GM21529 (cell line): ENCODE measurements at regions not wholly inside any gene's neighbourhood (a gene's known extent, or its start where the extent isn't known, plus 50 kb on each side); places are given as distances from the start of the nearest gene placed in this dataset.
"Not testable (repeated sequence)": the region's sequence is repeated elsewhere in the genome, so short reads cannot be mapped to it uniquely, and the experiment has no call there.

Experiments
- ATAC-seq: cut with Tn5 transposase; IDR thresholded peaks from one replicate; pipeline ENCODE4 v1.9.1; 2021; ENCODE audit not compliant: unreplicated experiment

- ATAC-seq, result no peak
Observed at GRCh38 chr18:54662986-54663385, 71.9 kb downstream of the DYNAP start.

DNA sequence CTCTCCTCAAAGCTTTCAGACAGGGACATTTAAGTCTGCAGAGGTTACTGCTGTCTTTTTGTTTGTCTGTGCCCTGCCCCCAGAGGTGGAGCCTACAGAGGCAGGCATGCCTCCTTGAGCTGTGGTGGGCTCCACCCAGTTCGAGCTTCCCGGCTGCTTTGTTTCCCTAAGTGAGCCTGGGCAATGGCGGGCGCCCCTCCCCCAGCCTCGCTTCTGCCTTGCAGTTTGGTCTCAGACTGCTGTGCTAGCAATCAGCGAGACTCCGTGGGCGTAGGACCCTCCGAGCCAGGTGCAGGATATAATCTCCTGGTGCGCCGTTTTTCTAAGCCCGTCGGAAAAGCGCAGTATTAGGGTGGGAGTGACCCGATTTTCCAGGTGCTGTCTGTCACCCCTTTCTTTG, 78.7 kb downstream of the DYNAP start:
- ATAC-seq, result not testable (repeated sequence)

- ATAC-seq, result no peak
Observed at GRCh38 chr18:54671291-54671881, 80.3 kb downstream of the DYNAP start.

DNA sequence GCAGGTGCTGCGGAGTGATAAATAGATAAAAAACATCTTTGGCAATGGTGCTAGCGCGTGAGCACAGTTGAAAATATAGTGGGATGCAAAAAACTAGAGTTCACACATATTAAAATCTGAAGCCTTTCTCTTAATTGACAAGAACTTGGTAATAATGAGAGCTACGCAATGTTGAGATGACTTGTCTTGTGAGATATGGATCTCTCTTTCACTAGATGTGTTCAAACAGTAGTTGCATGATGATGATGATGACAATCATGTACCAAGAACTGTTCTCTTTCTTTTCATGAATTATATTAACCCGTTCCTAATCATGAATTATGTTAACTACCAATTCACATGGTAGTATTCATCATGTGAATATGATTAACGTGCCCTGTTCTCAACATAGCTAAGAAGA, 81.1 kb downstream of the DYNAP start:
- no peak for ATAC-seq

DNA sequence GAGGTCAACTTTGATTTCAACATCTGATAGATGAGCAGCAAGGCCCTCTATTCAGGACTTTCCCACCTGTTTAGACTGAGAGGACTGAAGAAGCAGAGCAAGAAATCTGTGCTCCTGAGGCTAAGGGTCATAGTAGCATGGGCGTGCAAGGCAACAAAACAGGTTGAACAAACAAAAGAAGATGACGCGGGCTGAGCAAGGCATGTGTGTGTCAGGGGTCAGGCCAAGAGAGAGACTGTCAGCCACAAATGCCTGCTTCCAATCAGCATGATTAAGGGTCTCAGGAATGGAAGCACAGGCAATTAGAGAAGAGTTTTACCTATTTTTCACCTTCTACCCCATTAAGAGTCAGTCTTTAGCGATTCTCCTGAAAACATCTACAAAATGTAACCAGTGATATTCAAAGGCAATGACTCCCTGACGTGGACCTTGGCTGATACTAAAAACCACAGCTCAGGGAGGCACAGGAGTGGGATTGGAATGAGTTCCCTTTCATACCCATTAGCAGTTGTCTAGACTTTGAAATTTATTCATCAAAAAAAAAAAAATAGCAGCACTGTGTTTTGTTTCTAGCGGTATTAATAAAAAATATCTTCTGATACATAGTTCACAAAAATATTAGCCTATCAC, 81.9 kb downstream of the DYNAP start:
- no peak for ATAC-seq

GRCh38 chr18:54673936-54674335, 82.9 kb downstream of the DYNAP start:
- no peak for ATAC-seq

DNA sequence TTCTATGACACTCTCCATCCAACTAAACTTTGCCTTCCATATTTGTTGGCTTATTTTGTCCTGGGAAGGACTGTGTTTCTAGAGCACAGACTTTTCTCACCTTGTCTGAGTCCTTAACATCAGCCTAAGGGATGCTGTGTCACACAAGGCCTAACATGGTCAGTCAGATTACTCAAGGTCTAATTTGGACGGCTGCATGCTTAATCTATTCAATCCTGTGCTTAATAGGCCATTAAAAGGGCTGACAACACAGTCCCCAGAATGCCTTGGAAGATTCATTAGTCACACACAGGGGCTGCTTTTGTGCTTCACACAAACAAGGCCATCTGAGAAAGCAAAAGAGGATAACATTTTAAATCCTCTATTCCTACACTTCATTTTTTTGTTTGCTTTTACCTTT, 84.0 kb downstream of the DYNAP start:
- no peak for ATAC-seq

DNA sequence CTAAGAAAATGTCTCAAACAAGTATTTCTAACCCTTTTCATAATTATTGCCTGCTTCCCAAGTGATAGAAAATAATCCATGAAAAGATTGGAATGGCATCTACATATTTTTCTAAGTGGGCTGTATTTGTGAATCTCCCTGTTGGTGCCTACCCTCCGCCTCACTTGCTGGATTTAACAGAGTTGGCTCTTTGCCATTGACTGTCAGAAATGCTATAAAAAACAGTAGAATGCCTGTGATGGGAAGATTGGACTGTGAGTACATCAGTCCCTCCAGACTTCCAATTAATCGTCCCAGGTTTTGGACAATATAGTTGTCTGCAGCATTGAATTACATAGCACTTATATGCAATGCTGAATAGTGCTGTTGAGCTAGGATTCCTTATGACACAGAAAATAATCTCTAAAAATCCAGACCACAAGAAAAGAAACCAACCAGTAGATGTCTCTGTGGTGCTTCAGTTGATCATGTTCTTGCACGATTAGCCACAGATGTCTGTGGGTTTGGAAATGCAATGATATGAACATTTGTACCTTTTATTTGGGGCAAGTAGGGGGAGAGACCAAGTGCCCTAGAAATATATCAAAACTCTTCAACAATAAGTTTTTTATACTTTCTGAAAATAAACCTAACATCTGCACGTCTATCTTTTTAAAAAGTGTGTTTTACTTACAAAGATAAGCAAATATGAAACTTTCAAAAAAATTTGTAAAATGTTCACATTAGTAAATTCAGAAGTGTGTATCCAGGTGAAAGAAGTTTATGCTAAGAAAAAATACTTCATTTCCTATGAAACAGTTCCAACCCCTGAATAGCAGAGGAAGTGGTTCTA, 88.5 kb downstream of the DYNAP start:
- ATAC-seq, result no peak

DNA sequence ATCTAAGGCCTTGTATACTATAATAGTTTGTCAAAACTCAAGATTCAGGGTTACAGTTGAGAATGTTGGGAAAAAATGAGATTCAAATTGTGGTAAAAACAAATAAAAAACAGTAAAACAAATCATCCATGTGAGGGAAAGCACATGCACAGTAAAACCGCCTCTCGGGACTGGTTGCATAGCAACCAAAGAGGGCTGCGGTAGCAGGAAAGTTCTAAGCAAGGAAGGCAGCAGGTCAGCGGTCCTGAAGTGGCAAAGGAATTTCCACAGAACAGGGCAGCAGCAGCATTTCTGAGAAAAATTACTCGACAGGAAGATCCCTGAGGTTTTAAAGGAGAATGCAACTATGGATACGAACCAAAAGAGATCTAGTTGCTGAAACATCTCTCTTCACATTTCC, 93.7 kb downstream of the DYNAP start:
- no peak for ATAC-seq

DNA sequence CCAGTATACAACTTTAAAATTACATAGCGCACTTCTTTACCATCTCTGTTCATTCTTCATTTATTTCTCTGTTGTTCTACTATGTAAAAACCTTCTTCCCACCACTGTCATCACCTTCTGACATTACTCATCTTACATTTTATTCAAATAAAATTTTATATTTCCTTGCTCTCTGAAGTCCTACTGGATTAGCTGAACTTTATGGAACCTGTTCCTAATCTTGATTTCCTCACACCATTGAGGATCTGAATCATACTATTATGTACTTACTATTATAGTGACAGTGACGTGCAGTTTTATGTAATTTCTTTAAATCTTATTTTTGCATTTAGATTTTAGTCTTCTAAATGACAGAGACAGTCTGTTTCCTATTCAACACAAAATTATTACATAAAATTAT, 98.3 kb downstream of the DYNAP start:
- no peak for ATAC-seq

DNA sequence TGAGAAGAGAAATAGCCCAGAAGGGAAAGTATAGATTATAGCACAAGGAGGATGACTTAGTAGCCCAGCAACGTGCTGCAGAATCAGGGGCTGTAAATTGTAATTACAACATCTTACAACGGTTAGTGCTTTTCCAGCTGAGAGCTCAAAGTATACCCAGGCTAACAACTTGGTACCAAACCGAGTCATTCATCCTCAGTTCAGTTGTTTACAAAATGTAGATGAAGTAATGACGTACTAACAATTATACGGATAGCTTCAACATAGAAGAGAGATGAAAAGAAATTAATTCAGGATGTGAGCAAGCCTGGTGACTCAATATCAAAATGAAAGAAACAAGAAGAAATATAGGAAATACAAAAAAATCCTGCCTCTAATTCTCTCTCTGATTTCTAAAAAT, 99.2 kb downstream of the DYNAP start:
- no peak for ATAC-seq

GRCh38 chr18:54692463-54692862, 101.4 kb downstream of the DYNAP start:
- ATAC-seq, result no peak

- ATAC-seq, result no peak
Observed at GRCh38 chr18:54696616-54697293, 105.7 kb downstream of the DYNAP start.

DNA sequence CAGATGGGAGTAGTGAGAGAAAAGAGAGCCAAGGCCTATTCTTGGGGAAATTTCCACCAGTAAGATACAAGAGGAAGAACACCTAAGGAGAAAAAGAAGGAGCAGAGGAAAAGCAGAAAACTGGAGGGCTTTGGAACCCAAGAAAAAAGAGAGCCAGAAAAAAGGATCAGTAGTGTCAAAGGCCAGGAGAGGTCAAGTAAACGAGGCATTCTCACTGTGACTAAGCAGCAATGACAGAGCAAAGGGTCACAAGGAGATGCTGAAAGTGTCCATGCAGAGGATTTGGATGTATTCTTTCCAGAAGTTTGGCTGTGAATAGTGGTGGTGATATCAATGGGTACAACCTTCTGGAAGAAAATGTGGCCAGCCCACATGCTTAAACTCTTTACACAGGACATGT, 109.5 kb downstream of the DYNAP start:
- ATAC-seq, result no peak

DNA sequence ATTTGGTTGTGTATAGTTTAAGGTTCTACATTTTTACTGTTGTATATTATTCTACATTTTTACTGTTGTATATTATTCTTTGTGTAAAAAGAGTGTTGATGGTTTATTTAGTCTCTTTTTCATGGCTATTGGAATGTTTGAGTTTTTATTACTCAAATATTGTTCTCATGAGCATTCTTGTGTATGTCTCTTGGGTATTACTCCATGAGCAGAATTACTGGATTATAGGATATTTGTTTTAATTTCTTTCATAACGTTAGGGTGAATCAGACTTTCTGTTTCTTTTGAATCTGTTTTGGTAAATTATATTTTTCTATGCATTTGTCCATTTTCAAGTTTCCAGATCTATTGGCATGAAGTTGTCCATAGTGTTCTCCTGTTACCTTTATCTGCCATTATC, 111.6 kb downstream of the DYNAP start:
- ATAC-seq, result no peak

- ATAC-seq, result no peak
Observed at GRCh38 chr18:54710074-54710899, 118.0 kb upstream of the RAB27B start.

DNA sequence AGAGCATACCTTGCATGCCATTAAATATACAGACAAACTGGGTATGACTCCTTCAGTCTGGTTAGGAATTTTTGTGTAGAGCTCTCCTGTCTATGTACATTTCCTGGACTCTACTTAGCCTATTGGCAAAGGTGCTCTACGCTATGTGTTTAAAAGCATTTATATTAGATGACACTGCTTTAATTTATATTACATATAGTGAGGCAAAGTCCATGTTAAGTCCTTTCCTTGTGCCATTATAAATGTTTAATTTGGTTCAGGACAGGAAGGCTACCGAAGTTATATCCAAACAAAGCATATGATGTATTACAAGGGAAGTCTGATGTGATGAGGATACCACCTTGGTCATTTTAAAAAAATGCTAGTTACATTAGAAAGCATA, 117.4 kb upstream of the RAB27B start:
- no peak for ATAC-seq

DNA sequence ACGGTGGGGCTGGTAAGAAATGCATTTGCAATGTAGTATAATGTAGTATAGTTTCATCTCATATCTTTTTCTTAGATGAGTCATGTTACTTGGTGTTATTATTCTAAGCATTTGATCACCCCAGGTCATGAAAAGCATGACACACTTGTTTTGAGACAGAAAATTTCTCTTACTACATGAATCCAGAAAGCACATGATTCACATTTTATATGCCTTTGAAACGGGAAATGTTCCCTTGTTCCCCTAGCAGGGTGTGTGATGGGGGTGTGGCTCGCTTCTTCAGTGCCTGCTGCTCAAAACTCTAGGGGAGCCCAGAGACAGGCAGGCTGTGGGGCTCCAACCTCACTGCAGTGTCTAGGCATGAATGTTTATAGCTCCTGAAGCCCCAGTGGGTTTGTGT, 116.0 kb upstream of the RAB27B start:
- ATAC-seq, result no peak

DNA sequence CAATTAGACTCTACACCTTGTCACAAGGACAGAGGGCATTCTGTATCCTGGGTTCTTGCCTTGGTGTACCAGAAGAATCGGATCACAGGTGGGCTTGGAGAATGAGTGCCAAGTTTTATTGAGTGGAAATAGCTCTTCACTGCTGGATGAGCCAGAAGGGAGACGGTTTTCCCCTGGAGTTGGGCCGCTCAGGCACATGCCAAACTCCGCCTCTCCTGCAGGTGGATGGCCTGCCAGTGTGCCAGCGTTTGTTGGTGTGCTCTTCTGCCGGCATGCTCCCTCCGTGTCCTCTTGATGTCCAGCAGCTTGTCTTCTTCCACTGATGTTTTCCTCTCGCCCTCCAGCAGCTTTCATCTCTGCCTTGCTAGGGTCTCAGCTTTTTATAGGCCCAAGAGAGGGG, 115.5 kb upstream of the RAB27B start:
- ATAC-seq, result no peak

- ATAC-seq, result no peak
Observed at GRCh38 chr18:54713386-54713785, 114.9 kb upstream of the RAB27B start.

GRCh38 chr18:54714851-54715250, 113.4 kb upstream of the RAB27B start:
- ATAC-seq, result no peak
